Loucy (cell line): ENCODE measurements at regions not wholly inside any gene's neighbourhood (a gene's known extent, or its start where the extent isn't known, plus 50 kb on each side); places are given as distances from the start of the nearest gene placed in this dataset.

Source experiments
- H2AFZ ChIP-seq: fragments of 200-600 bp; sonication (generic); 2 replicates; pipeline ENCODE4 v1.6.0; 2016; ENCODE audit warnings: antibody characterized with exemption, mild to moderate bottlenecking, low read length, moderate library complexity
- H3F3A ChIP-seq: fragments of 200-600 bp; 2 replicates; pipeline ENCODE4 v1.6.0; 2016; ENCODE audit warnings: antibody characterized with exemption, low read depth, mild to moderate bottlenecking
- H3K27me3 ChIP-seq: fragments of 200-600 bp; sonication (generic); 2 replicates; pipeline ENCODE4 v1.6.1; 2014; ENCODE audit warnings: low read length, mild to moderate bottlenecking; ENCODE audit not compliant: insufficient read depth, poor library complexity, severe bottlenecking
- H3K36me3 ChIP-seq: fragments of 200-600 bp; sonication (generic); 2 replicates; pipeline ENCODE4 v1.6.1; 2016; ENCODE audit warnings: low read length; ENCODE audit not compliant: insufficient read depth
- H3K4me1 ChIP-seq: fragments of 200-600 bp; sonication (generic); 2 replicates; pipeline ENCODE4 v1.5.1; 2014; ENCODE audit warnings: low read length, mild to moderate bottlenecking; ENCODE audit not compliant: insufficient read depth, poor library complexity, severe bottlenecking
- H3K4me2 ChIP-seq: fragments of 200-600 bp; sonication (generic); 2 replicates; pipeline ENCODE4 v1.6.0; 2014; ENCODE audit warnings: antibody characterized with exemption, low read length, low read depth, mild to moderate bottlenecking; ENCODE audit not compliant: poor library complexity, severe bottlenecking
- H3K4me3 ChIP-seq: fragments of 200-600 bp; sonication (generic); 2 replicates; pipeline ENCODE4 v1.5.1; 2014; ENCODE audit warnings: low read length, mild to moderate bottlenecking, mixed read lengths; ENCODE audit not compliant: poor library complexity, severe bottlenecking
- H3K79me2 ChIP-seq: fragments of 200-600 bp; sonication (generic); 2 replicates; pipeline ENCODE4 v1.6.1; 2014; ENCODE audit warnings: low read length; ENCODE audit not compliant: insufficient read depth
- H3K9ac ChIP-seq: fragments of 200-600 bp; sonication (generic); 2 replicates; pipeline ENCODE4 v1.6.0; 2014; ENCODE audit warnings: mild to moderate bottlenecking, low read depth, low read length, moderate library complexity; ENCODE audit not compliant: poor library complexity, severe bottlenecking
- H3K9me2 ChIP-seq: fragments of 200-600 bp; sonication (generic); replicated peaks from 2 replicates; pipeline ENCODE4 v1.6.1; 2016; ENCODE audit warnings: low read depth, low read length, mixed read lengths
- H3K9me3 ChIP-seq: fragments of 200-600 bp; sonication (generic); 2 replicates; pipeline ENCODE4 v1.6.1; 2014; ENCODE audit warnings: mild to moderate bottlenecking, antibody characterized with exemption, low read length, low read depth; ENCODE audit not compliant: insufficient read depth
- H4K20me1 ChIP-seq: fragments of 200-600 bp; sonication (generic); 2 replicates; pipeline ENCODE4 v1.6.0; 2014; ENCODE audit warnings: antibody characterized with exemption, low read length, mild to moderate bottlenecking; ENCODE audit not compliant: insufficient read depth, poor library complexity, severe bottlenecking
- CTCF ChIP-seq: fragments of 200-600 bp; sonication (generic); conservative IDR thresholded peaks from 2 replicates; pipeline ENCODE4 v1.5.1; 2014; ENCODE audit warnings: mild to moderate bottlenecking, antibody characterized with exemption, low read length
- EZH2phosphoT487 ChIP-seq: fragments of 200-600 bp; IDR thresholded peaks from 2 replicates; pipeline ENCODE4 v1.6.1; 2018; ENCODE audit warnings: antibody characterized with exemption, mild to moderate bottlenecking, moderate library complexity, borderline replicate concordance

GRCh38 chr2:2681085-2681484, 350.0 kb upstream of the MYT1L start:
- H4K20me1 ChIP-seq, result no peaks in the 10 kb centered on the region
- no peak overlapping the region for H3K9ac ChIP-seq
- H3K4me2 ChIP-seq, result no peak overlapping the region
- H3K9me3 ChIP-seq, result no peaks in the 10 kb centered on the region
- H3K79me2 ChIP-seq, result no peaks in the 10 kb centered on the region
- H3K36me3 ChIP-seq, result no peaks in the 10 kb centered on the region
- H2AFZ ChIP-seq, result no peak overlapping the region
- H3F3A ChIP-seq, result no peaks in the 10 kb centered on the region
- no peak overlapping the region for H3K4me3 ChIP-seq
- peaks cover 45% of the 10 kb centered on the region for H3K4me1 ChIP-seq
- H3K9me2 ChIP-seq, result no peaks in the 10 kb centered on the region
- no peak for TF ChIP-seq CTCF
- TF ChIP-seq EZH2phosphoT487, result no peak
- no peaks in the 10 kb centered on the region for H3K27me3 ChIP-seq

- Histone ChIP-seq H3K4me3 (no peak overlapping the region), H2AFZ (no peak overlapping the region), H3F3A (no peaks in the 10 kb centered on the region), H3K79me2 (no peaks in the 10 kb centered on the region), H3K9ac (no peak overlapping the region), H4K20me1 (no peaks in the 10 kb centered on the region), H3K4me2 (no peak overlapping the region), H3K9me3 (no peaks in the 10 kb centered on the region), H3K36me3 (no peaks in the 10 kb centered on the region), H3K4me1 (no peaks in the 10 kb centered on the region), H3K9me2 (no peaks in the 10 kb centered on the region), H3K27me3 (no peaks in the 10 kb centered on the region)
- TF ChIP-seq EZH2phosphoT487, result no peak
- TF ChIP-seq CTCF, result no peak
Measured at GRCh38 chr2:2674831-2675230, 343.8 kb upstream of the MYT1L start.

- H3K9me3 ChIP-seq, result no peaks in the 10 kb centered on the region
- H3K79me2 ChIP-seq, result no peaks in the 10 kb centered on the region
- no peaks in the 10 kb centered on the region for H4K20me1 ChIP-seq
- no peak overlapping the region for H3K4me3 ChIP-seq
- no peaks in the 10 kb centered on the region for H3K27me3 ChIP-seq
- no peak overlapping the region for H3K9ac ChIP-seq
- TF ChIP-seq EZH2phosphoT487 (no peak), CTCF (no peak)
- no peak overlapping the region for H2AFZ ChIP-seq
- H3K4me2 ChIP-seq, result no peak overlapping the region
- no peaks in the 10 kb centered on the region for H3K4me1 ChIP-seq
- H3K36me3 ChIP-seq, result no peaks in the 10 kb centered on the region
- H3K9me2 ChIP-seq, result no peaks in the 10 kb centered on the region
- no peaks in the 10 kb centered on the region for H3F3A ChIP-seq
Measured at GRCh38 chr2:2673406-2673805, 342.3 kb upstream of the MYT1L start.
